Kidney (tissue), 13 donors: ENCODE measurements at regions not wholly inside any gene's neighbourhood (a gene's known extent, or its start where the extent isn't known, plus 50 kb on each side); places are given as distances from the start of the nearest gene placed in this dataset.

Experiments used
- DNase-seq, 5 donors: peaks; one replicate each; pipeline ENCODE4 v3.0.0-alpha.2; 2013 to 2020
- FAIRE-seq: peaks from 2 replicates; lab custom pipeline; 2012; peaks lifted over from hg19 to GRCh38; lab: Jason Lieb, UNC
- H3K27ac ChIP-seq, 2 donors: one replicate each; pipeline ENCODE4 v1.7.0; 2013; ENCODE audit warnings: low read depth in 2 of 2, low read length in 2 of 2, inconsistent platforms in 1 of 2
- H3K27me3 ChIP-seq: one replicate; pipeline ENCODE4 v1.7.1; 2013; ENCODE audit warnings: low read length, inconsistent platforms; ENCODE audit not compliant: control insufficient read depth, insufficient read depth
- H3K36me3 ChIP-seq, 3 donors: one replicate each; pipeline versions ENCODE4 v1.7.0 to v1.7.1; 2013; ENCODE audit warnings: low read length in 3 of 3, control low read depth in 1 of 3, inconsistent platforms in 1 of 3; ENCODE audit not compliant: insufficient read depth in 3 of 3, control insufficient read depth in 2 of 3
- H3K4me1 ChIP-seq, 3 donors: one replicate each; pipeline versions ENCODE4 v1.7.0 to v1.7.1; 2013; ENCODE audit warnings: low read length in 3 of 3, inconsistent platforms in 1 of 3, low read depth in 1 of 3; ENCODE audit not compliant: control insufficient read depth in 2 of 3, insufficient read depth in 2 of 3
- H3K4me3 ChIP-seq, 3 donors: one replicate each; pipeline versions ENCODE4 v1.7.0 to v1.8.1; 2013; ENCODE audit warnings: low read length in 3 of 3, control low read depth in 1 of 3, inconsistent platforms in 1 of 3
- H3K9ac ChIP-seq, 3 donors: one replicate each; pipeline versions ENCODE4 v1.7.0 to v1.7.1; 2013; ENCODE audit warnings: low read length in 3 of 3, control low read depth in 1 of 3, inconsistent platforms in 1 of 3
- H3K9me3 ChIP-seq, 3 donors: one replicate each; pipeline versions ENCODE4 v1.7.0 to v1.7.1; 2013; ENCODE audit warnings: low read length in 3 of 3, control low read depth in 1 of 3, inconsistent platforms in 1 of 3; ENCODE audit not compliant: control insufficient read depth in 2 of 3, insufficient read depth in 1 of 3
- intact Hi-C: fragments of 100-400 bp; cut with DNase I; formaldehyde crosslinking; loops from one replicate; pipeline ENCODE4 v1.11.1; 2022
- TF ChIP-seq, protein P1 (sequence below): IDR thresholded peaks from 3 replicates; pipeline ENCODE4 v1.5.1; 2012; ENCODE audit warnings: mild to moderate bottlenecking, moderate library complexity, borderline replicate concordance; ENCODE audit not compliant: insufficient read depth; ENCODE audit errors: extremely low read depth
- donor health status: control.
- donor health status: control.
- donor health status: control.
- donor health status: control.
- donor health status: control.
- donor health status: DM: yes; HTN: yes; CAD: no.
- donor health status: Normal renal cell carcinoma (clear cell type).

- peaks cover 4% of the 10 kb centered on the region for H3K27me3 ChIP-seq
- no peaks in the 10 kb centered on the region for H3K36me3 ChIP-seq
- no peak overlapping the region for H3K9ac ChIP-seq
- no peaks in the 10 kb centered on the region for H3K4me1 ChIP-seq
- intact Hi-C loops: no loop called here
- no peak overlapping the region for H3K27ac ChIP-seq
- no peak for FAIRE-seq
- no peaks in the 10 kb centered on the region for H3K9me3 ChIP-seq
- no peak overlapping the region for H3K4me3 ChIP-seq
- TF ChIP-seq, protein P1, sequence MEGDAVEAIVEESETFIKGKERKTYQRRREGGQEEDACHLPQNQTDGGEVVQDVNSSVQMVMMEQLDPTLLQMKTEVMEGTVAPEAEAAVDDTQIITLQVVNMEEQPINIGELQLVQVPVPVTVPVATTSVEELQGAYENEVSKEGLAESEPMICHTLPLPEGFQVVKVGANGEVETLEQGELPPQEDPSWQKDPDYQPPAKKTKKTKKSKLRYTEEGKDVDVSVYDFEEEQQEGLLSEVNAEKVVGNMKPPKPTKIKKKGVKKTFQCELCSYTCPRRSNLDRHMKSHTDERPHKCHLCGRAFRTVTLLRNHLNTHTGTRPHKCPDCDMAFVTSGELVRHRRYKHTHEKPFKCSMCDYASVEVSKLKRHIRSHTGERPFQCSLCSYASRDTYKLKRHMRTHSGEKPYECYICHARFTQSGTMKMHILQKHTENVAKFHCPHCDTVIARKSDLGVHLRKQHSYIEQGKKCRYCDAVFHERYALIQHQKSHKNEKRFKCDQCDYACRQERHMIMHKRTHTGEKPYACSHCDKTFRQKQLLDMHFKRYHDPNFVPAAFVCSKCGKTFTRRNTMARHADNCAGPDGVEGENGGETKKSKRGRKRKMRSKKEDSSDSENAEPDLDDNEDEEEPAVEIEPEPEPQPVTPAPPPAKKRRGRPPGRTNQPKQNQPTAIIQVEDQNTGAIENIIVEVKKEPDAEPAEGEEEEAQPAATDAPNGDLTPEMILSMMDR: no peak
- DNase-seq: no peak
Measured at GRCh38 chrX:110427076-110427475, 68.4 kb downstream of the RTL9 start.

GRCh38 chrX:110428144-110428543 is 69.5 kb downstream of the RTL9 start:
- no peak overlapping the region for H3K9ac ChIP-seq
- H3K27ac ChIP-seq: no peak overlapping the region
- FAIRE-seq (no peak), DNase-seq (no peak)
- intact Hi-C loops: no loop called here
- H3K36me3 ChIP-seq: no peaks in the 10 kb centered on the region
- no peaks in the 10 kb centered on the region for H3K9me3 ChIP-seq
- no peak overlapping the region for H3K4me3 ChIP-seq
- peaks cover 4% of the 10 kb centered on the region for H3K27me3 ChIP-seq
- no peaks in the 10 kb centered on the region for H3K4me1 ChIP-seq
- TF ChIP-seq, protein P1: no peak

- peaks cover 10% of the 10 kb centered on the region for H3K27me3 ChIP-seq
- FAIRE-seq (no peak), DNase-seq (no peak)
- TF ChIP-seq, protein P1: no peak
- no peaks in the 10 kb centered on the region for H3K4me1 ChIP-seq
- intact Hi-C loops: no loop called here
- no peaks in the 10 kb centered on the region for H3K9me3 ChIP-seq
- H3K9ac ChIP-seq: no peak overlapping the region
- no peak overlapping the region for H3K27ac ChIP-seq
- no peak overlapping the region for H3K4me3 ChIP-seq
- H3K36me3 ChIP-seq: no peaks in the 10 kb centered on the region
Measured at GRCh38 chrX:110430293-110431076, 71.8 kb downstream of the RTL9 start.
